Erythroblast (primary cell): ENCODE measurements at regions not wholly inside any gene's neighbourhood (a gene's known extent, or its start where the extent isn't known, plus 50 kb on each side); places are given as distances from the start of the nearest gene placed in this dataset.

Experiments
- GATA1 ChIP-seq: IDR thresholded peaks from 2 replicates; pipeline ENCODE4 v1.6.1; 2011; ENCODE audit warnings: low read depth, mild to moderate bottlenecking, control low read depth, low read length, moderate library complexity
- POLR2A ChIP-seq: IDR thresholded peaks from 2 replicates; pipeline ENCODE4 v1.6.1; 2011; ENCODE audit warnings: mild to moderate bottlenecking, low read length

GRCh38 chr1:57729181-57729580 is 305.3 kb upstream of the DAB1 start:
- no peak for TF ChIP-seq POLR2A
- no peak for TF ChIP-seq GATA1
